CD1c-positive myeloid dendritic cell (primary cell): ENCODE measurements at regions not wholly inside any gene's neighbourhood (a gene's known extent, or its start where the extent isn't known, plus 50 kb on each side); places are given as distances from the start of the nearest gene placed in this dataset.
"Not testable (repeated sequence)": the region's sequence is repeated elsewhere in the genome, so short reads cannot be mapped to it uniquely, and the experiment has no call there.

Experiments
- DNase-seq: peaks from one replicate; pipeline ENCODE4 v3.0.0-alpha.2; 2016; ENCODE audit errors: extremely low spot score

DNA sequence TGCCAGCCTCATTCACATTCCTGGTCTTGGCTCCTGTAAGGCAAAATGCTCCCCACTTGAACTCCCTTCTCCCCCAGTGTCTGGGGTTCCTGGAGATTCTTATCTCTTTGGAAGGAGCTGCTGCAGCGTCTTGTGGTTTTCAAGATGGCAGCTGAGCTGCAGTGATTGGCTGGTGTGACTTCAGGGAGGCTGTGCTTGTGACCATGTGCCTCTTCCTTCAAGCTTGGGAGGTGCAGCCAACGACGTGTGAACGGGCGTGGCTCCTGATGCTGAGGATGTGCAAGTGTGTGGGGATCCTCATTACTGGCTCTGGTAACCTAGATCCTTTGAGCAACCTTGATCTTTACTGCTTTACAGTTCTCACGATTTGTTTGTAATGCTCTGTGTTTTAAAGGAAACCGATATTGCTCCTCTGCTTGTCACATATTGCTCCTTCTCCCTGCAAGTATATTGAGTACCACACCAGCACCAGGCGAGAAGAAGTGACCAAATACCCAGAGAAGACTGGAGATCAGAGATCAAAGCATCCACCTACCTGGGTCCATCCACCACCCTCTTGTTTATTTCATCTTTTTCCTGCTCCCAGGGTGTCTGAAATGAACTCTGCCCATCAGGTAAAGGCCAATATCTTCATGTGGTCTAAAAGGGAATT lies 208.5 kb downstream of the FGF9 start:
- no peak for DNase-seq

DNA sequence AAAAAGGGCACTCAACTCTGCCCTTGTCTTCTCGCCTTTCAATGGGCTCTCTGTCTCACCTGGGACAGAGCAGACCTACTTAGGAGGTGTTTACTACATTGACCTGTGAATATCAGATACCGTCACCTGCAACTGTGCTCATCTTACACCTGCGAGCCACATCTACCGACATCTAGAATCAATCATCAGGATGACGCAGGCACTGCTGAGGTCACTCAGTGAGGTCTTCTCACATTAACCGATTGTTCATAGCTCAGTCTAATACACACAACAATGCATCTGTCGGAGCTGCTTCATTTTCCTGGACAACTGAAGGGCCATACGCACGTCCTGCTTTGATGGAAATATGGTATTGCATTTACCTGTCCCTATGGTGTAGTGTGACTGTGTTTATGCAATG lies 211.9 kb downstream of the FGF9 start:
- no peak for DNase-seq

DNA sequence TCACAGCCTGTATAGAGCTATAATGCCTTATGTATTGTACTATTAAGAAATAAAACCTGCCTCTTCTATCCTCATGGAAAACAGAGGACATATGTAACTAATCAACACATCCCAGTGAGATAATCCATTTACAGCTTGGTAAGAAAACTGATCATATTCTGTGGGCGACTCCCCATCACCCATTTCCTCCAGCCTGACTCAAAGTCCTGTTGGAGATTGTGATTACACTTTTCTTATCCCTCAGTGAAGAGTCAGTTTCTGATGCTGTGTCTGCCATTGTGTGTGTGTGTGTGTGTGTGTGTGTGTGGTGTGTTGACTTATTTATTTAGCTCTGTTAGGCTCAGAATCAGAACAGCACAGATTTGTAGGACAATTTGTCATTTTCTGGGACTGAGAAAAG lies 212.8 kb downstream of the FGF9 start:
- DNase-seq = no peak

DNA sequence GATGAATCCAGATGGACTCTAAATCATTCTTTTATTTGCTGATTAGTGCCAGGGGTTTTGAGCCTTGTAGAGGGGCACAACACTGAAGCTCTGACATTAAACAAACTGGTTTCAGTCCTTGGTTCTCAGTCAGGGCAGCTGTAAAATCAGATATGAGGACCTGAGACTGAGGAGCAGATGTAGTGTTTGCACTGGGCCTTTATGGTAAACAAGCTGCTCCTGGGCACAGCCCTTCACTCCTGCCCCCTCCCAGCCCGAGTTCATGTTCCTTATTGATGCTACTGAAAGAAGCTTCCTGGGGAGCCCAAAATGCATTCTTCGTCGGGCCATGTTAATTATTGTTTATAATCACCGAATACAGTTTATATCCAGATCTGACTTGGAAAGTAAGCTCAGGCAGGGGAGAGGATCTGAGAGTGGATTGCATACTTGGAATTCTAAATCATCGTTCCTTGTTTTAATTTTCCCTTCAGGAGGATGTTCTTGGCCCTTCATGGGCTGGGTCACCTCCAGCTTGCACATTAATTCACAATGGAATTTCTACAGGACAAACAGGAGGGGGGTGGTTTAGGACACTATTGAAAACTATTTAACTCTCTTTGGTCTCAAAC lies 213.5 kb downstream of the FGF9 start:
- no peak for DNase-seq

DNA sequence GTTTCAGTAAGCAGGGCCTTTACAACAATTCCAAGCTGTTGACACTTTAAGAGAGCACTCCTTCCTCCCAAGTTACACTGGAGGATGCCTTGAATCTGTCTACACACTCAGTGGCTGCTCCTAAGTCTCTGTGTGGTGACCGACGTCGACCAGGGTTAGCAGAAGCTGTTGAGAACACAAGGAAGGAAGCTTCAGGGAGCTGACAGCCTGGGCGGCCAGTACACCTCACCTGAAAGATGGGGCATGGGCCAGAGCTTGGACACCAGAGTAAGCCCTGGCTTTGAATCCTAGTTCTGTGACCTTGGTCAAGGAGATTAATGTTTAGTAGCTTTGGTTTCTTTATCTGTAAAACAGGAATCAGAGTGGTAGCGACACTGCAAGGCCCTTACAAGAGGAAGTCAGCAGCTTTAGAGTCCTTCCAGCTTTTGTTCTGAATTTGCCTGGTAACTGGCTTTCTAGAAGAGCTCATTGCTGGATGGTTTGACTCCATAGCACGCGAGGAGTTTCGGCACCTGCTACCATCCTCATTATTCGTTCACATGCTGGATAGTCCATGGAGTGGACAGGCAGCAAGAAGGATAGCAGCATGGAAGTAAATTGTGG lies 214.2 kb downstream of the FGF9 start:
- DNase-seq = no peak

DNA sequence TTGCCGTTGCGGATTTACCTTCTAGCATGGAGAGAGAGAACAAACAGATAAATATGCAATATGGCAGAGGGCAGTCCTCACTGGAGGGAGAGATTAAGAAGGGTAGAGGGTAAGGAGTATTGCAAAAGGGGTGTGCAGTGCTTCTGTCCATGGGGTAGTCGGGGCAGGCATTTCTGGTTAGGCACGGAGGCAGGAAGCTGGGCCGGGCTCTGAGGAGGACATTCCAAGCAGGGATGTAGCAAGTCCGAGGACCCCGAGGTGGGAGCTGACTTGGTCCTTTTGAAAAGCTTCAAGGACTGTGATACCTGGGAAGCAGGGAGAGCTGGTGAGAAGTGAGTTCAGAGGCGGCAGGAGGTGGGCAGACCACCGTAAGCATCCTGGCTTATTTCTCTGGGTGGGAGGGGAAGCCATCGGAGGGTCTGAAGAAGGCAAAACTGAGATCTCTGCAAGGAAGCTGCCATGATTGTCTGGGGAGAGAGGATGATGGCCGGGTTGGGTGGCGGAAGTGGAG lies 214.9 kb downstream of the FGF9 start:
- no peak for DNase-seq

DNA sequence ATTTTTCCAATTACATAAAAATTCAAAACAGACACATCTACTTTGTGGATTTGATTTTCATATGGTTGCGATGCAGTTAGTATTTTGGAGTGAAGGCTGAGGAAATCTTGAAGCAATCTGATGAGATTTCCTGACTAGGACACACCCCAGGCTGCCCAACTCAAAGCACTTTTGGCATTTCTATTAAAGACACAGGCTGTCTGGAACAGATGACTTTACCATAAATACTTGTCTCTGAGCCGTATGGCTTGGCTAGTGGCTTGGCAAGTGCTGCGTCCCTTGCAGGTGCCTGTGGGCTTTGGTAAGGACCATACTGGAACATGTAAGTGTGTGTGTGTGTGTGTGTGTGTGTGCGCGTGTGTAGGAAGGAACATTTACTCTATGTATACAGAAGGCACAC lies 218.8 kb downstream of the FGF9 start:
- no peak for DNase-seq

DNA sequence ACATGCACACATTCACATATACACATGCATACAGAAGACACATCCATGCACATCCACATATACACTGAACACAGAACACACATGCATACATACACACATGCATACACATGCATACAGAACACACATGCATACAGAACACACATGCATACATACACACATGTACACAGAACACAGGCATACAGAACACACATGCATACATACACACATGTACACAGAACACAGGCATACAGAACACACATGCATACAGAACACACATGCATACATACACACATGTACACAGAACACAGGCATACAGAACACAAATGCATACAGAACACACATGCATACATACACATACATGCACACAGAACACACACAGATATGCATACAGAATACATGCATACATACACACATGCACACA lies 219.3 kb downstream of the FGF9 start:
- not testable (repeated sequence) for DNase-seq

DNA sequence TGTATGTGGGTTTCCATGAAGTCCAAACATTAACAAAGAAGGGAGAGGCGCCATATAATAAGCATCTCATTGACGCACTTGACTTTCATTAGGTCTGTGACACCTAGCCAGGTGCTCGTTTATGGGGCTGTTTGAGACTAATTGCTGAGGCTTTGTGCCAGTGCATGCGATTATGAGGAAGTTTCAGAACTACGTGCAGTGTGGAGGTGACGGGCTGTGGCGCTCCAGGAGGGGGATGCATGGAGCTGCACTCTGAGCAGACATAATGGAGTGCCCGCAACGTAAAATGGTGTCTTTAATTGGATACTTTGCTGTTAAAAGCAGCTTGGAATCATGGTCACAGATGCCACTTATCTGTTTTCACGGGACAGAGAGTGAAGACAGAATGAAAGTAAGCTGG lies 223.2 kb downstream of the FGF9 start:
- no peak for DNase-seq

DNA sequence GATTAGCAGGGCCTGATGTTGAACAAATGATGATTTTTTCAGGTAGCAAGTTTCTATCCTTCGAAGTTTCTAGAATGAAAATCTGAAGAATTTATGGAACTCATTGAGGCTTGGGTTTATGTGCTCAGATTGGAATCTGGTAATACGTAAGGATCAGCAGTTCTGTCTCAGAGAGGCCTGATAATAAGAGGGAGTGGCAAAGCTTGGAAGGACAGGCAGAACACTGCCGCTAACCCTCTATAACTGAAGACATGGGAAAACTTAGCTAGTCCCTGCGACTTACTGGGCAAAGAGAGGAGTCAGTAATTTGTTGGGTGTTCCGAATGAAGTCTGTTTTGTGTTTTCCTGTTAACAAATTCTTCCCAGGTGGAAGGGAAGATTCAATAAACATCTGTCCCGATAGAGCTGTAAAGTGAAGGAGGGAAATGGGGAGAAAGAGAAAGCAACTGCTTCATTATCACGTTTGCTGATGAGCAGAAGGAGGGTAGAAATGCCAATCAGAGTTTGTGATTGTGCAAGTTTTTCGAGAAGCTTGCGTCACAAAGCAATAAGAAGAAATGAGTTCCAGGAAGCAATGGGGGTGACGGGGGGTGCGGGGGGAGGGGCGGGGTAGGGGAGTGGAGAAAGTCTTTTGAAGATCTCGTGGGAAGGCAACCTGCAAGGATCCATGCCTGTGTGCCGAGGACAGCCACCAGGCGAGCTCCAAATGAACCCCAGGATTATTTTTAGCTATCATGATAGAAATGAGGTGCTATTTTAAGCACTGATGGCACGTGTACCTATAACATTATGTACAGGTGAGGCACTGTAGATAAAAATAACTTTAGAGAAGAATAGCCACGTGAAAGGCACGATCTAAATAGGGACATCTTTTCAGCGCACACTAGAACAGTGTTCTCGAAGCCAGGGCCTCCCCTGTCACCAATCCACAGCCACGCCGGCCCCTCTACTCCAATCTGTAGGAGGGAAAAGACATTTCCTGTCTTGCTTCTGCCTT lies 224.1 kb downstream of the FGF9 start:
- DNase-seq = no peak

DNA sequence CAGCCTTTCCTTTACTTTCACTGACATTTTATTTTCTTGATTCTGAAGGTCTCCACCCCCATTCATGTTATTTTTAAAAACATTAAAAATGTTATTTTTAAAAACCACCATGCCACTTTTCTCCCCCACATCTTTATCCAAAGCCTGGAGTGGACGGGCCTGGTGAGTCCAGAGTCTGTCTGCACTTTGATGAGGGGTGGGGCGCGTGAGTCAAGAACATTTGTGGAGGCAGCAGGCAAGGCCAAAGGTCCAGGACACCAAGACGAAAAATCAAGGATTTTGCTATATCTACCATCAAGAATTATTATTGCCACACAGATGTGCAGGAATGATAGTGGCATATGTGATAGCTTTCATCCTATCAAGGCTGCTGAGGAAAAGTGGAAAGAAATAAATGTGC lies 224.9 kb downstream of the FGF9 start:
- no peak for DNase-seq

DNA sequence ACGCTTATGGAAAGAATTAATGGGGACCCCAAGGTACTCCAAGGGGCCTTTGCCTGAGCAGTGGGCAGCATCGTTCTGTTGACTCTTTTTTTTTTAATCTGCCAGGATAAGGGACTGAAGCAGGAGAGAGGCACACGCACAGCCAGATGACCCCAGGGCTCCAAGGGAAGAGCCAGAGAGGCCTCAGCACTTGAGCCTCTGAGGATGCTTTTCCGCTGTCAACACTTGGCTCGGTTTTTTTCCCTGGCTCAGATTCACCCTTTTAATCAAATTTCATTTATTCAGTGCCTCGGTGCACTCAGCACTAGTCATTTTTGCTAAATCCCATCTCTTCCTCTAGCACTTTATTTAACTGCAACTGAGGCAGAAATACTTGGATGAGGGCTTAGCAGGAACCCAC lies 226.3 kb downstream of the FGF9 start:
- no peak for DNase-seq

DNA sequence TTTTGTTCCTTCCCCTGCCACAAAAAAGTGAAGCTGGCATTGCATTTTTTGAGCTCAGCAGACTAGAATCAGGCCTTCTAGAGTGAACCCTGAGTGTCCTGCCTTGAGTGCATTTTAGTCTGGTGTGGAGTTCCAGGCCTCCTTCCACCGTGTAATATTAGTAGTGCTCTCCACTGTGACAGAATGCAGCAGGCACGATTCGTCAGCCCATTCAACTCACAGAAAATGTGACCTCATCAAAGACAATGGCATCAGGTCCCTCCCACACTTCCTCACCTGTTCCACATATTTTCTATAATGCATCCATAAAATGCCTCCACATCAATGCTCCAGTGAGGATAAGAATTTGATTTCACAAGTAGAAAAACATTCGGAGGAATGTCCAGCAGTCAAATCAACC lies 227.6 kb downstream of the FGF9 start:
- no peak for DNase-seq

DNA sequence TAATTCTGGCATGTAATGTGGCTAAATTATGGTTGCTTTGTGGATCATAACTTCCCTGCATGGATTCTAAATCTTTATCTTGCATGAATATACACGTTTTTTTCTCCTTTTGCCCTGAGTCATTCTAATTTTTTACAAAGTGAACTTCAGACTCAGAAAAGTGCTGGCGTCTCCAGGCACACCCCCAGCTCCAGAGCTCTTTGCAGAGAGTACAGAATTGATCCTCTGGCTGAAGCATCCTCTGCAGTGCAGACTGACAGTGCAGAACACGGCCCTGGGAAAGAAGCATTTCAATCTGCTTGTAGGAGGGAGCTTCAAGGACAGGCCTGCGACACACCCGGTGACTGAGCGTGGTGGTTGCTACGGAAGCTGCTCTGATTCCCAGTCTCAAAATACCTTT lies 228.1 kb downstream of the FGF9 start:
- DNase-seq = no peak

DNA sequence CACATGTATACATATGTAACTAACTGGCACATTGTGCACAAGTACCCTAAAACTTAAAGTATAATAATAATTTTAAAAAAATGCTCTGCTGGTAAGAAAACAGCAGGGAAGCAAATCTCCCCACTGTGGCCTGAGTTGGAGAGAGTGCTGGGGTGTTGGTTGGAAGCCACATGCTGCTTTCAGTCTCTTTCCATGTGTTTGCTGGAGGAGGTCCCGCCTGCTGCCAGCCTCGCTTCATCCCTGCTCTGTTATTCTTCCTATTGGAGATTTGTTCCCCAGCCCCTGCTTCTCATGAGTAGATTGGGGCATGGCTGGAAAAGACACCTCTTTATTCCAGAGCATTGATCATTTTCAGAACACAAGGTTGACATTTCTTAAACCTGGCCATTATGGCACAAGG lies 230.5 kb downstream of the FGF9 start:
- no peak for DNase-seq

DNA sequence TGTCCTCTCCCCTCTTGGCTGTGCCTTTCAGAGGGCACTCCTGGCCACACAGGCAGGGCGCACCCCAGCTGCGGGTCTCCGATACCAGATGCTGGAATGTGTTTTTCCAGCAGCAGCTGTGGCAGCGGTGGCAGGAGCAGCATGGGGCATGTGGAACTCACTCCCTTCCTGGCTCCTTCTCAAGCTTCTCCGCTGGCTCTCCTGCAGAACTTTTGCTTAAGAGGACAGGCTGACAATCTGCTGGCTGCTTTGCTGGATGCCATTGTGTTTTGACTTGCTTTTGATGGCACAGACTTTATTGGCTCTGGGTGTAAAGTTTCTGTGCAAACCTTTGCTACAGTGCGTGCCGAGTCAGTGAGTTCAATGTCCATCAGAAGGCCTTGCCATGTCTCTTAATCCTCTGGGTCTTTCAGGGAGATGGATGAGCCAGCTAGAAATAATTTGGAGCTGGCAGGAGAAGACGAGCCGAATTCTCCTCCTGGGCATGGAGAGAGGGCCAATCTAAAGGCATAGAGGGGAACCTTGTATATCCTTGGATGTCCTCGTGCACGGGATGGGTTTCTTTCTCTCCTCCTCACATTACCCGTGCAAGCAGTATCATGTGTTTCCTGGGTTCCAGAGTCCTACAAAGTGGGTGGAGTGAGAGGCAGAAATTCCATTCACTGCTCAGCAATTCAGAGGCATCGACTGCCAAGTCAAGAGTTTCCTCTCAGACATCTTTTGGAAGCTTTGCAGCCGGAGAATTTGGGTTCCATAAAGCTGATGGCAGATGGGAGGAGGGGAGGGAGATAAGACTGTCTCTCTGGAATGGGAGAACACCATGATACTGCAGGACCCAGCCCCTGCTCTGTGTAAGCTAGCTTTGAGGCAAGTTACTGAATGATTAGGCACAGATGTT lies 231.2 kb downstream of the FGF9 start:
- DNase-seq = no peak

DNA sequence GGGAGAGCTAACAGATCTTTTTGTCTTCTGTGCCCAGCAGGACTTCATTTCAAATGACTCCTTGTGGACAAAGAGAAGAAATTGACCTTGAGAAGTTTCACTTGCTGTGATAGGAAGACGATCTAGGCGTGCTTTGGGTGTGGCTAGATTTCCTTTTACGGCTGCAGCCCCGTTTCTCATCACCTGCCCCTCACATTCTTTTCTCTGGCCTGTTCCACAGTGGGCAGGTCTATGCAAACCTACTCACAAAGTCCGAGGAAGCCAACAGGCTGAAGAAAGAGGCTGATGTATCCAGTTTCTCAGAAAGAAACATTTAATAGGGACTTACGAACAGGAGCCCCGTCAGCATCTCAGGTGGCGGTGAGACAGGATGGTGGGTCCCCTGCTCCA lies 231.8 kb downstream of the FGF9 start:
- no peak for DNase-seq

DNA sequence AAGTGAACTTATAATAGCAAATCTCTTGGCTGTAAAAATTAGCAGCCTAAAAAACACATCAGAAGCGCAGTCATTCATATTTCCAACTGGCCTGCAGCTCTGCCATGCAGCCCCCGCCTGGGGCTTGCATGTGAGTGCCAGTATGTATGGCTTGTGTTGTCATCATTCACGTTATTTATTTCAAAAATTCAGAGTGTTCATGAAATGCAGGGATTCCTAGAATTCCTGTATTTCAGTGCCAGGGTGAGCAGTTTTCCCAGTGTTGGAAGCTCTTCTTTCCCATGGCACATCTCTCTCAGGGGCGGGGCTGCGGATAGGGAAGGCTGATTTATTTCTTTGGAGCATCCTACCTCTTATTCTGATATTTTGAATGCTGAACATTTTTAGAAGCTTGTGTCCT lies 234.6 kb downstream of the FGF9 start:
- DNase-seq = no peak

DNA sequence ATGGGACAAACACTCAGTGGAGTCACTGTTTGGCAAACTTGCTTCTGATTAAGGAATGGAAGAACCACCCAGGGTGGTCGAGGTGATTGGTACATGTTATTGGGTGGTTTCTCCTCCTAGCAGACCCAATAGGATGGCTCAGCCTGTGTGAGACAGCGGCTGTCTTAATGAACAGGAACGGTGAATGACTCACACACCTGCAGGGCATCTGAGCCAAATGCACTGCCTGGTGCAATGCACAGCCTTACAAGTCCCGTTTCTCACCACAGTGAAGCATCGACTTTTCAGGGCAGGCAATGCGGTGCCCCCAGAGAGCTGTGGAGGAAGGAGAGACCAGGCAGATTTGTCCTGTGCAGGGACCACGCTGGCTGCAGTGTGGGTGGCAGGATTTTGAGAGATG lies 238.5 kb downstream of the FGF9 start:
- no peak for DNase-seq

DNA sequence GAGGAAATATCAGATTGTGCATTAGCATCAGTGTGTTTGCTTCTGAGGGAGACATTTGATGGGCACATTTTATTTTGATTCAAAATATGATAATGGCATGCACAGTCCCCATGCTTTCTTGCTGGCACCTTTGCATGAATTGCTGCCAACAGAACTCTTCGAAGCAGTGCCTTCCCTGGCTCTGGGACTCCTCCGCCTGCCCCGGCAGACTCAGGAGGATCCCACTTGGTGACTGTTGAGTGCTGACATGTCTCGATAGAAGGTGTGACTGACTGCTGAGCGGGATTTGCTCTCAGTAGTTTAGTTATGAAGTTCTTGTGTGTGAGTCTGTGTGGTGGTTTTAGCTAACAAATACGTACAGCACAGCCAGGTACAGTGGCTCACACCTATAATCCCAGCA lies 239.7 kb downstream of the FGF9 start:
- DNase-seq = no peak

DNA sequence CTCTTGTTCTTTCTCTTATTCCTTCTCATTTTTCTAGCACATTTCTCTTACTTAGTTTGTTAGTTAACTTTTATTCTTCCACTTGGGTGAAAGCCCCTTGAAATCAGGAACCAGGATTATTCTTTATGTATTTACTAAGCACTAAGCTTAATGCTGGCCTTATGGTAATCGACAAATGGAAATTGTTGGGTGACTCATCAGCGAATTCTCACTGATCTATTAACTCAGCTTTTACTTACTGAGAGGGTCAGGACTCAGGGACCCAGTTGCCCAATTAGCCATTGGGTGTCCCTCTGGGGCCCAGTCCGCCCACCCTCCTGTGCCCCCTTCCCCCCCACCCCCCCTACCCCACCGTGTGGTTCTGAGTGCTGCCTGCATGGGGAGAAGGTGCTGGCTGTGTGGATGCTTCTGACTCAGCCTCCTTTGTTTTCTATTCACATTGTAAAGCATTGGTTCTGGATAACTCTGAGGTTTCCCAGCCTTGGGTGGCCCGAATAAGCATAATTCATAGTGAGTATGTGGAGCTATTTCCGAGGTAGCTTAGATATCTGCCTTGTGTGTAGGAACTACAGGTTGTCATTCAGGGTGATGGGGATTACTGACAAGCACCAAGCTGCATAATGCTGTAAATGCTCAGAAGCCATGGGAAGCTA lies 240.9 kb downstream of the FGF9 start:
- DNase-seq = no peak
